ENCODE measurements at regions not wholly inside any gene's neighbourhood (a gene's known extent, or its start where the extent isn't known, plus 50 kb on each side); places are given as distances from the start of the nearest gene placed in this dataset.
"Not testable (repeated sequence)": the region's sequence is repeated elsewhere in the genome, so short reads cannot be mapped to it uniquely, and the experiment has no call there.

DNA sequence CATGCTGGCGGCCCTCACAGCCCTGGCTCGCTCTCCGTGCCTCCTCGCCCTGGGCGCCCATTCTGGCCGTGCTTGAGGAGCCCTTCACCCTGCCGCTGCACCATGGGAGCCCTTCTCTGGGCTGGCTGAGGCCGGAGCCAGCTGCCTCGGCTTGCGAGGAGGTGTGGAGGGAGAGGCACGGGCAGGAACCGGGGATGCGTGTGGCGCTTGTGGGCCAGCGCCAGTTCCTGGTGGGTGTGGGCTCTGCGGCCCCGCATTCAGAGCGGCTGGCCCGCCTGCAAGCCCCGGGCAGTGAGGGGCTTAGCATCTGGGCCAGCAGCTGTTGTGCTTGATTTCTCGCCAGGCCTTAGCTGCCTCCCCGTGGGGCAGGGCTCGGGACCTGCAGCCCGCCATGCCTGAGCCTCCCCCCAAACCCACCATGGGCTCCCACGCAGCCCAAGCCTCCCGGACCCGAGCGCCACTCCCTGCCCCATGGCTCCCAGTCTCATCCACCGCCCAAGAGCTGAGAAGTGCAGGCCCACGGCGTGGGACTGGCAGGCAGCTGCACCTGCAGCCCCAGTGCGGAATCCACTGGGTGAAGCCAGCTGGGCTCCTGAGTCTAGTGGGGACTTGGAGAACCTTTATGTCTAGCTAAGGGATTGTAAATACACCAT lies 163.4 kb upstream of the LRRC4C start:
- Histone ChIP-seq H3K36me3 (ENCODE audit: insufficient read depth, low read length) (no peaks in the 10 kb centered on the region), H3K4me1 (ENCODE audit: insufficient read depth, low read length) (no peaks in the 10 kb centered on the region), H3K9ac (ENCODE audit: low read depth, low read length) (no peak overlapping the region), H3K9me3 (ENCODE audit: control insufficient read depth, insufficient read depth, low read length) (peaks cover 4% of the 10 kb centered on the region)

- no peak overlapping the region for H3K9ac ChIP-seq (ENCODE audit: low read depth, low read length)
- H3K36me3 ChIP-seq (ENCODE audit: insufficient read depth, low read length): no peaks in the 10 kb centered on the region
- no peaks in the 10 kb centered on the region for H3K4me1 ChIP-seq (ENCODE audit: insufficient read depth, low read length)
- no peaks in the 10 kb centered on the region for H3K9me3 ChIP-seq (ENCODE audit: control insufficient read depth, insufficient read depth, low read length)
These were observed 200.5 kb upstream of the LRRC4C start for GRCh38 chr11:41659985-41660384.

DNA sequence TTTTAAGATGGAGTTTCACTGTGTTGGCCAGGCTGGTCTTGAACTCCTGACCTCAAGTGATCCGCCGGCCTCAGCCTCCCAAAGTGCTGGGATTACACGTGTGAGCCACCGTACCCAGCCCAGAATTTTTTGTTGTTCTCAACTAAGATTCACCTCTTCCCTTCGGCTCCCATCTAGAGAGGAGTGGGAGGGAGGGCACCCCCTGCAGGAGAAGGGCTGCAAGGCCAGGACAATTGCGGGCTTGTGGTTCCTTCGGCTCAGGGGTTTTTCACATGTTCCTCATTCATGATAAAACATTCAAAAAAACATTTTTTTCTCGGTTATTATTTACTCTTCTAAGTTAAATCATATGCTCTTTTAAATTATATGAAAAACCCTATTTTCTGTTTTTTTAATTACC lies 201.1 kb upstream of the LRRC4C start:
- Histone ChIP-seq H3K9me3 (ENCODE audit: control insufficient read depth, insufficient read depth, low read length) (no peaks in the 10 kb centered on the region), H3K9ac (ENCODE audit: low read depth, low read length) (no peak overlapping the region), H3K4me1 (ENCODE audit: insufficient read depth, low read length) (no peaks in the 10 kb centered on the region), H3K36me3 (ENCODE audit: insufficient read depth, low read length) (no peaks in the 10 kb centered on the region)

DNA sequence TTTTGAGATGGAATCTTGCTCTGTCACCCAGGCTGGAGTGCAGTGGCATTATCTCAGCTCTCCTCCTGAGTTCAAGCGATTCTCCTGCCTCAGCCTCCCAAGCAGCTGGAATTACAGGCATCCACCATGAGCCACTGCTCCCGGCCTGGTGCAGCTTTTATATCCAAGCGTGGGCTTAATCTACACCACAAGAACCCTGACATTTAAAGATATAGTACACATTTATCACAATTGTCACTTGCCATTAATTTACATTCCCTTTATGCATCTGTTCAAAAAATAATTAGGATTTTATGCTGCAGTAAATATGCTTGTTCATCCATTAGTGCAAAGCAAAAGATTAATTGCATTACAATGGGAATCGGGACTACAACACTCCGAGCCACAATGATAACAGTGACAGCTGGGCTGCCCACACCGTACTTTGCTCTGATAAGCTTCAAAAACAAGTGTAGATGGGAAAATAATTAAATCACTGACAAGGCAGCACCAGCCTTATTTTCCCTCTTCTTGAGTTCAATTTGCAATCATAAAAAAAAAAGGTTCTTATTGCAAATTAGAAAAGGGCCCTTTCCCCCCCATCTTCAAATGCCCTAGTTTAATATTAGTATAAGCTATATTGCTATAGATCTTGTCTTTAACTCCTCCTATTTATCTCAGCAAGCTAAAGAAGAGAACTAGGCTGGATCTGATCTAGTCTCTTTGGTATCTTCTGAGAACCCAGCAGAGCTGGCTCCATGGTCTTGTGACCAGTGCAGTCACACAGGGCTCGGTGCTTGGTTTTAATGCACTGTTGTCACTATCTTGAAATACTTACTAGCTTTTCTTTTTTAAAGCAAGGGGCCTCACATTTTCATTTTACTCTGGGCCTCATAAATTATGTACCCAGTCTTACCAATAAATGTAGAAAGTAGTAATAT lies 206.2 kb upstream of the LRRC4C start:
- Histone ChIP-seq H3K9ac (ENCODE audit: low read depth, low read length) (no peak overlapping the region), H3K4me1 (ENCODE audit: insufficient read depth, low read length) (no peaks in the 10 kb centered on the region), H3K36me3 (ENCODE audit: insufficient read depth, low read length) (no peaks in the 10 kb centered on the region), H3K9me3 (ENCODE audit: control insufficient read depth, insufficient read depth, low read length) (no peaks in the 10 kb centered on the region)

- Histone ChIP-seq H3K9ac (ENCODE audit: low read depth, low read length) (no peak overlapping the region), H3K9me3 (ENCODE audit: control insufficient read depth, insufficient read depth, low read length) (no peaks in the 10 kb centered on the region), H3K4me1 (ENCODE audit: insufficient read depth, low read length) (no peaks in the 10 kb centered on the region), H3K36me3 (ENCODE audit: insufficient read depth, low read length) (no peaks in the 10 kb centered on the region)
These were observed 207.7 kb upstream of the LRRC4C start for GRCh38 chr11:41666951-41667653.

DNA sequence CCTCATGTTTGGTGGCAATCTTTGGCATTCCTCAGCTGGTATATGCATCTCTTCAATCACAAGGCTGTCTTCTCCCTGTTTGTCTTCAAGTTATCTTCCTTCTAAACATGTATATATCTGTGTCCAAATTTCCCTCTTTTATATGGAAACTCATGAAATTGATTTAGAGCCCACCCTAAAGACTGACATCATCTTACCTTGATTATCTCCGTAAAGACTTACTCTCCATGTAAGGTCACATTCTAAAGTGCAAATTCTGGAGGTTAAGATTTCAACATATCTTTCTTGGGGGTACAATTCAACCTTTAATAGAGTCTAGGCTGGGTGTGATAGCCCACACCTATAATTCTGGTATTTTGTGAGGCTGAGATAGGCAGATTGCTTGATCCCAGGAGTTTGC lies 215.8 kb upstream of the LRRC4C start:
- H3K36me3 ChIP-seq (ENCODE audit: insufficient read depth, low read length): no peaks in the 10 kb centered on the region
- H3K4me1 ChIP-seq (ENCODE audit: insufficient read depth, low read length): no peaks in the 10 kb centered on the region
- no peaks in the 10 kb centered on the region for H3K9me3 ChIP-seq (ENCODE audit: control insufficient read depth, insufficient read depth, low read length)
- H3K9ac ChIP-seq (ENCODE audit: low read depth, low read length): no peak overlapping the region

GRCh38 chr11:41713030-41713429 lies 253.6 kb upstream of the LRRC4C start:
- no peaks in the 10 kb centered on the region for H3K36me3 ChIP-seq (ENCODE audit: insufficient read depth, low read length)
- H3K4me1 ChIP-seq (ENCODE audit: insufficient read depth, low read length): peaks cover 15% of the 10 kb centered on the region
- H3K9ac ChIP-seq (ENCODE audit: low read depth, low read length): no peak overlapping the region
- no peaks in the 10 kb centered on the region for H3K9me3 ChIP-seq (ENCODE audit: control insufficient read depth, insufficient read depth, low read length)

- Histone ChIP-seq H3K9me3 (ENCODE audit: control insufficient read depth, insufficient read depth, low read length) (no peaks in the 10 kb centered on the region), H3K36me3 (ENCODE audit: insufficient read depth, low read length) (no peaks in the 10 kb centered on the region), H3K4me1 (ENCODE audit: insufficient read depth, low read length) (peaks cover 12% of the 10 kb centered on the region), H3K9ac (ENCODE audit: low read depth, low read length) (no peak overlapping the region)
These were observed 254.6 kb upstream of the LRRC4C start for GRCh38 chr11:41714101-41714500.

GRCh38 chr11:41716862-41717261 lies 257.4 kb upstream of the LRRC4C start:
- Histone ChIP-seq H3K4me1 (ENCODE audit: insufficient read depth, low read length) (peaks cover 17% of the 10 kb centered on the region), H3K9me3 (ENCODE audit: control insufficient read depth, insufficient read depth, low read length) (no peaks in the 10 kb centered on the region), H3K9ac (ENCODE audit: low read depth, low read length) (no peak overlapping the region), H3K36me3 (ENCODE audit: insufficient read depth, low read length) (no peaks in the 10 kb centered on the region)

- H3K4me1 ChIP-seq (ENCODE audit: insufficient read depth, low read length): 0 out of 2 replicates have a peak, but pooled peaks cover 5% of the 10 kb centered on the region
- H3K9me3 ChIP-seq (ENCODE audit: control insufficient read depth, insufficient read depth, low read length): no peaks in the 10 kb centered on the region
- H3K36me3 ChIP-seq (ENCODE audit: insufficient read depth, low read length): no peaks in the 10 kb centered on the region
- H3K9ac ChIP-seq (ENCODE audit: low read depth, low read length): no peak overlapping the region
These were observed 261.3 kb upstream of the LRRC4C start for GRCh38 chr11:41720761-41721160.

- not testable (repeated sequence) for H3K9ac ChIP-seq (ENCODE audit: low read depth, low read length); H3K4me1 ChIP-seq (ENCODE audit: insufficient read depth, low read length); H3K36me3 ChIP-seq (ENCODE audit: insufficient read depth, low read length); H3K9me3 ChIP-seq (ENCODE audit: control insufficient read depth, insufficient read depth, low read length)
These were observed 268.7 kb upstream of the LRRC4C start for GRCh38 chr11:41728161-41728560.

DNA sequence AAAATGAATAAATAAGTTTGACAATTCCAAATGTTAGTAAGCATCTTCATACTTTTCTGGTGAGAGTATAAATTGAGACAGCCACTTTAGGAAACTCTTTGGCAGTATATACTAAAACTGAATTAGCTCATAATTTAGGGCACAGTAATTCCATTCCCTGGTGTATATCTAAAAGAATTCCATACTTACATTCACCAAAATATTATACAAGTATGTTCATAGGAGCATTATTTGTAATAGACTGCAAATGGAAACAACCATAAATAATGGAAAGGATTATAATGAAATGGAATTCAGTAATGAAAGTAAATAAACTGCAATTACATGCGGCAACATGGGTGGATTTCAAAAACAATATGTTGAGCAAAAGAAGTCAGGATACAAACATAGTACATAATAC lies 315.8 kb upstream of the LRRC4C start:
- Histone ChIP-seq H3K36me3 (ENCODE audit: insufficient read depth, low read length) (no peaks in the 10 kb centered on the region), H3K9ac (ENCODE audit: low read depth, low read length) (no peak overlapping the region), H3K9me3 (ENCODE audit: control insufficient read depth, insufficient read depth, low read length) (no peaks in the 10 kb centered on the region), H3K4me1 (ENCODE audit: insufficient read depth, low read length) (no peaks in the 10 kb centered on the region)

DNA sequence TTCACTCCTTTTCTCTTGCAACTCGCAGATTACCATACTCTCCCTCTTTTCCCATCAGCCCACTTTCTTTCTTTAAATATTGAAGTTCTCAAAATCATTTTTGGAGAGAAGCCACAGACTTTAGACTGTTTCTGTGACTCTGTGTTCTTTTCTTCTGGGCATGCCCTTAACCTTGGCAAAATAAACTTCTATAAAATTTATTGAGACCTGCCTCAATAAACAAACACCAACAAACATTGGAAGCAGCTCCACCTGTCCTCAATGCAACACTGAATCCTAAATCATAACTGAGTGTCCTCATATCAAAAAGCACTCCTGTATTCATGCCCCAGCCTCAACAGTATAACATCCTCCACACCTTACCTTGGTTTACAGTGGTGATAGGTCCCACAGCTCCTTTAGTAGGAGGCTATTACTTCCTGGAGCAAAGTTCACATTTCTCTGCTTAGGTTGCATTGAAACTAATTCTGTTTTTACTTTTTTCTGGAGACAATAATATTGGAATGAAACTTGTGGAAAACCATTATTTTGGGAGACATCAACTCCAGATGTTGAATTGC lies 320.0 kb upstream of the LRRC4C start:
- Histone ChIP-seq H3K4me1 (ENCODE audit: insufficient read depth, low read length) (no peaks in the 10 kb centered on the region), H3K36me3 (ENCODE audit: insufficient read depth, low read length) (no peaks in the 10 kb centered on the region), H3K9ac (ENCODE audit: low read depth, low read length) (no peak overlapping the region), H3K9me3 (ENCODE audit: control insufficient read depth, insufficient read depth, low read length) (no peaks in the 10 kb centered on the region)

GRCh38 chr11:41781441-41781840 lies 322.0 kb upstream of the LRRC4C start:
- H3K9ac ChIP-seq (ENCODE audit: low read depth, low read length): no peak overlapping the region
- no peaks in the 10 kb centered on the region for H3K36me3 ChIP-seq (ENCODE audit: insufficient read depth, low read length)
- H3K9me3 ChIP-seq (ENCODE audit: control insufficient read depth, insufficient read depth, low read length): no peaks in the 10 kb centered on the region
- no peaks in the 10 kb centered on the region for H3K4me1 ChIP-seq (ENCODE audit: insufficient read depth, low read length)
